Stomach (tissue), 4 donors: ENCODE measurements at regions not wholly inside any gene's neighbourhood (a gene's known extent, or its start where the extent isn't known, plus 50 kb on each side); places are given as distances from the start of the nearest gene placed in this dataset.

Experiments
- CTCF ChIP-seq, 7 experiments: fragments of 450-650 bp in 4 of 7; fragments of 200-600 bp in 3 of 7; sonication (generic) in 3 of 7; IDR thresholded peaks; one replicate each; pipeline ENCODE4 v1.5.1; 2016 to 2019; ENCODE audit warnings: antibody characterized with exemption in 7 of 7, control low read depth in 2 of 7, mild to moderate bottlenecking in 1 of 7
- EP300 ChIP-seq: sonication (generic); formaldehyde crosslinking; IDR thresholded peaks from one replicate; pipeline ENCODE4 v1.6.1; 2017; ENCODE audit warnings: antibody characterized with exemption
- POLR2A ChIP-seq, 4 donors: fragments of 450-650 bp; IDR thresholded peaks; one replicate each; pipeline ENCODE4 v1.6.1; 2016; ENCODE audit warnings: antibody characterized with exemption in 4 of 4, control low read depth in 2 of 4, mild to moderate bottlenecking in 1 of 4, moderate library complexity in 1 of 4
- POLR2AphosphoS5 ChIP-seq, 3 donors: sonication (generic); formaldehyde crosslinking; IDR thresholded peaks; one replicate each; pipeline ENCODE4 v1.6.1; 2016; ENCODE audit warnings: antibody characterized with exemption in 3 of 3

- TF ChIP-seq CTCF (IDR thresholded peaks at IDR 0.05), result no peak
- TF ChIP-seq POLR2A (IDR thresholded peaks at IDR 0.05), result no peak
- no peak for TF ChIP-seq EP300
- no peak for TF ChIP-seq POLR2AphosphoS5 (IDR thresholded peaks at IDR 0.05)
Observed at GRCh38 chr7:155973451-155973997, 161.3 kb upstream of the SHH start.
